PC-9 (cell line): ENCODE measurements at regions not wholly inside any gene's neighbourhood (a gene's known extent, or its start where the extent isn't known, plus 50 kb on each side); places are given as distances from the start of the nearest gene placed in this dataset.

Source experiments
- CTCF ChIP-seq: fragments of 200-600 bp; sonication (generic); conservative IDR thresholded peaks from 2 replicates; pipeline ENCODE4 v1.6.1; 2017; ENCODE audit warnings: mixed run types, antibody characterized with exemption, mild to moderate bottlenecking, moderate library complexity
- EZH2 ChIP-seq: fragments of 200-600 bp; sonication (generic); IDR thresholded peaks from 2 replicates; pipeline ENCODE4 v1.8.0; 2017; ENCODE audit warnings: antibody characterized with exemption, low read depth

- TF ChIP-seq CTCF, result no peak
- no peak for TF ChIP-seq EZH2
These were observed 1006.4 kb downstream of the ARAP2 start for GRCh38 chr4:35237924-35238323.
